UCSD-AML1 (cell line): ENCODE measurements at regions not wholly inside any gene's neighbourhood (a gene's known extent, or its start where the extent isn't known, plus 50 kb on each side); places are given as distances from the start of the nearest gene placed in this dataset.
"Not testable (repeated sequence)": the region's sequence is repeated elsewhere in the genome, so short reads cannot be mapped to it uniquely, and the experiment has no call there.

Source experiments
- DNase-seq: peaks from one replicate; lab custom pipeline; 2025; ENCODE audit not compliant: unreplicated experiment; lab: John Stamatoyannopoulos, UW

GRCh38 chrX:65331371-65331770 lies 203.2 kb downstream of the LAS1L start:
- DNase-seq = no peak

GRCh38 chrX:65300104-65300809 lies 234.3 kb downstream of the LAS1L start:
- no peak for DNase-seq

GRCh38 chrX:65282905-65283304 lies 251.7 kb downstream of the LAS1L start:
- DNase-seq = not testable (repeated sequence)

- no peak for DNase-seq
Observed at GRCh38 chrX:65273152-65273551, 261.4 kb downstream of the LAS1L start.

GRCh38 chrX:65266482-65266881 lies 268.1 kb downstream of the LAS1L start:
- DNase-seq = no peak

- no peak for DNase-seq
Observed at GRCh38 chrX:65253817-65254216, 277.6 kb upstream of the ZC4H2 start.

GRCh38 chrX:65241059-65241721 lies 264.9 kb upstream of the ZC4H2 start:
- DNase-seq = no peak

- DNase-seq = no peak
Observed at GRCh38 chrX:65203545-65203944, 227.3 kb upstream of the ZC4H2 start.

GRCh38 chrX:65196758-65197360 lies 220.6 kb upstream of the ZC4H2 start:
- DNase-seq = no peak

GRCh38 chrX:65195621-65196020 lies 219.4 kb upstream of the ZC4H2 start:
- no peak for DNase-seq

- DNase-seq = no peak
Observed at GRCh38 chrX:65194547-65194946, 218.3 kb upstream of the ZC4H2 start.

GRCh38 chrX:65163325-65163724 lies 187.1 kb upstream of the ZC4H2 start:
- not testable (repeated sequence) for DNase-seq

- DNase-seq = no peak
Observed at GRCh38 chrX:65148232-65148631, 172.0 kb upstream of the ZC4H2 start.

GRCh38 chrX:65136424-65136823 lies 160.2 kb upstream of the ZC4H2 start:
- DNase-seq = no peak

GRCh38 chrX:65127842-65128241 lies 151.6 kb upstream of the ZC4H2 start:
- peak; percentile 9 for DNase-seq

GRCh38 chrX:65098851-65099250 lies 122.6 kb upstream of the ZC4H2 start:
- no peak for DNase-seq

- DNase-seq = no peak
Observed at GRCh38 chrX:65093658-65094057, 117.4 kb upstream of the ZC4H2 start.

- no peak for DNase-seq
Observed at GRCh38 chrX:65073233-65073632, 97.0 kb upstream of the ZC4H2 start.

GRCh38 chrX:65072590-65072989 lies 96.3 kb upstream of the ZC4H2 start:
- DNase-seq = no peak

GRCh38 chrX:65058626-65059025 lies 82.4 kb upstream of the ZC4H2 start:
- not testable (repeated sequence) for DNase-seq

GRCh38 chrX:65045001-65045400 lies 68.8 kb upstream of the ZC4H2 start:
- no peak for DNase-seq

- peak; percentile 9 for DNase-seq
Observed at GRCh38 chrX:65035446-65035770, 59.2 kb upstream of the ZC4H2 start.
